AG08395 (cell line): ENCODE measurements at regions not wholly inside any gene's neighbourhood (a gene's known extent, or its start where the extent isn't known, plus 50 kb on each side); places are given as distances from the start of the nearest gene placed in this dataset.

Source experiments
- DNase-seq: peaks from one replicate; pipeline ENCODE4 v3.0.0; 2012; ENCODE audit warnings: mixed read lengths, low spot score

DNA sequence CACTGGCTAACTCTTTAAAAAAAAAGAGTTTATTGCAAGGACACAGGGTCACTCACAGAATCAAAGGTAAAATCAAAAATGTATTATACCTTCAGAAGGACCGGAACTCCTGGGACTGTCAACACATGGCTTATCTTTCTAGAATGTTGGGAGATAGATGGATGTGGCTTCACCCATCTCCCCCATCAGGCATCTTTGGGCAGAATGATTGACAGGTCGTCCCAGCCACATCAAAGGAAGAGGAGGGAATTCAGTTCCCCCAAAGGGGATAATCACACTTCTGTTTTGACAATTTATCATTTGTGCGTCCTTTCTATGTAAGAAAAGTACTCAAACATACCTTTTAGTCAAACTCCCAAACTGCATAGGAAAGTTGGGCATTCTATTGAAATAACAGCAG, 228.6 kb upstream of the CDH5 start:
- no peak for DNase-seq

DNA sequence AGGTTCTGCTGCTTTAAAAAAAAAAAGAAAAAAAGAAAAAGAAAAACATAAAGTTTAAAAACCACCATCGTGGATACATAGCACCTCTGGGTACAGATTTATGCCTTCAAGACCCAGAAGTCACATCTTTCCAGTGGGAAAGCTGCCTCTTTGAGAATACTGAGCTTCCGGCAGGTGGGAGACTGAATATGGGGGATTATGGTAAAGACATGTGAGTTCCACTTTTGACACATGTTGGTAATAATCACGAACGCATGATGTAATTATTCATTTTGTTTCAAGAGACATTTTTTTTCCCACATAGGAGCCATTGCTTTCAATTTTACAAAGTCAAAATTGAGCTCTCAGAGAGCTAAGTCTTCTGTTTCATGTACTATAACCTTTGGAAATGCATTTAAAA, 229.7 kb upstream of the CDH5 start:
- no peak for DNase-seq

GRCh38 chr16:66135838-66136237, 230.7 kb upstream of the CDH5 start:
- DNase-seq, result no peak

DNA sequence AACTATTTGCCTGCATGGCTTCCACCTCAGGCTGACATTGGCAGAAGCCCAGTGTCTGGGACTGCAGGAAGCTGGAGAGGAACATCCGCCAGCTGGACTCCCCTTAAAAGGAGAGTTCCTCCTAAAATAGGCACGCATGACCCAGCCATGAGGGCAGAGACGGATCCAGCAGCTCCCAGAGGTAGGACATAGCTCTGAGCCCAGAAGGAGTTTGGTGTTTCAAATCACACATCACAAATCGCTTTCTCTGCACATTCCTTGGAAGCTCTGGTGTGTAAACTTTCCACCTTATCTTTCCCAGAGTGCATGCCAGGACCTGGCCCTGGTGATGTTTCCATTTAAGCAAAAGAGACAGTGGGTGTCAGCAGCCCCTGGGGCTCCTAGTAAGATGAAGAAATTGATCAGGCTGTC, 231.1 kb upstream of the CDH5 start:
- DNase-seq, result peak; percentile 51

GRCh38 chr16:66134875-66135274, 231.6 kb upstream of the CDH5 start:
- DNase-seq, result no peak

- DNase-seq, result no peak
Observed at GRCh38 chr16:66133643-66134338, 232.7 kb upstream of the CDH5 start.

- no peak for DNase-seq
Observed at GRCh38 chr16:66131895-66132294, 234.6 kb upstream of the CDH5 start.

- DNase-seq, result no peak
Observed at GRCh38 chr16:66131156-66131807, 235.2 kb upstream of the CDH5 start.

- peak; percentile 81 for DNase-seq
Observed at GRCh38 chr16:66130296-66130905, 236.1 kb upstream of the CDH5 start.

DNA sequence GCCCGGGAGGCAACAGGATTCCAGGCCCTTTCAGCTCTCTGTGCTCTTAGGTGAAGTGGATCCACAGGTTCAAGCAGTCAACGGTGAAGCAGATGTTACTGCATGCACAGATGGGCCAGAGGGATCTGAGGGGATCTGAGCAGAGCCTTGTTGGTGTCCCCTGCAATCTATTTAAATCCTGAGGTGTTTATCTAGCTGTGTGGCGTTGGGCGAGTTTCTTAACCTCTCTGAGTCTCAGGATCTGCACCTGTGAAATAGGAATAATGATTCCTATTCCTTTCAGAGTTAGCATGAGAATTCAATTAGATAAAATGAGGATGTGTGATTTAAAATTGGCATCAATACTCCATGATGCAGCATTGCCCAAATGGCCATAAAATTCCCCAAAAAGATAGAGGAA, 237.3 kb upstream of the CDH5 start:
- no peak for DNase-seq

- DNase-seq, result peak; percentile 27
Observed at GRCh38 chr16:66128371-66128770, 238.1 kb upstream of the CDH5 start.

GRCh38 chr16:66127459-66128370, 238.8 kb upstream of the CDH5 start:
- DNase-seq, result no peak

- DNase-seq, result no peak
Observed at GRCh38 chr16:66121466-66121865, 245.0 kb upstream of the CDH5 start.

- DNase-seq, result no peak
Observed at GRCh38 chr16:66120656-66121055, 245.8 kb upstream of the CDH5 start.

DNA sequence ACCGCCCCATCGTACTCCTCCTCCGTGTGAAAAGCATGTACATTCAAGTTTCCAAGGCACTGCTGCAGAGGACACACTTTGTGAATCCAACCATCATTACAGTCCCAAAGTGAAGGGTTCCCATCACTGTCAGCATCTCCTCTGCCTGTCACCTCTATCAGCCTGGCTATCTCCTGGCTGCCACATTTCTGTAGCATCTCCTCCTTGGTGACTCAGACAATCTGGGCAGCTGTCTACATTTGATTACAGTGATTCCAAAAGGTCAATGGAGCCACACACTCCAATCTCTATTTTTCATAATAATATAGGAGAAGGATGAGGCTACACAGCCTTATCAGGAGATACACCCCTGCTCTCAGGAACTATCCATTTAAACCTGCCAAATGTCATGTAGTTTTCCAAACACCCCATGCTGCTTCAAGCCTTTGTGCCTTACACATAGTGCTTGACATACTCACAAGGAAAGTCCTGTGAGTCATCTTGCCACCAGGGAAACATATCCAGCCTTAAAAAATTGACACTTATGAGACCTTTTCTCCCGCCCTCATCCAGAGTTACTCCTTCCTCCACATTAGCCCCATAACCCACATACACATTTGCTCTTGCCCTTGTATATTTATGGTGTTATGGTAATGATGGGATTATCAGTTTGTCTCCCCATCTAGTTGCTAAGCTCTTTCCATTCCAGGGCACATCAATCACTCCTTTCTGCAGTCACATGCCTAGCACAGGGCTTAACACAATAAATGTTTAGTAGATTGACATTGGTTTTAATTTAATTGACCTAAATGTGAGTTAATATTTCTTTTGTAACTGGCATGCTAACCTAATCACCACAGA, 250.1 kb upstream of the CDH5 start:
- DNase-seq, result peak; percentile 53

DNA sequence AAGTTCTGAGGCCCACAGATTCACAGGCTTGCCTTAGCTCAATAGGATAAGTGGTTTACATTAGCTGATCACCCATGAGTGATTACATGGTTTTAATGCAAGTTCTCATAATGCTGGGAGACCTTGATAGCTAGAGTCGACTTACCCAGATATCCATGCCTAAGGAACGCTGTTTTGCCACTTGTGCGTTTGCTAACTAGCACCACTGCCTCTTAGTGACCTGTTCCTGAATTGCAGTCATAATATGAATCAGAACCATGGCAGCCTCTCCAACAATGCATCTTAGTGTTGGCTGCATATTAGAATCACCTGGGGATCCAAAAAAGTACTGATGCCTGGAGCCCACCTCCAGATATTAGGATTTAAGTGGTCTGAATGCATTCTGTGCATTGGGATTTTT, 251.1 kb upstream of the CDH5 start:
- DNase-seq, result no peak

- no peak for DNase-seq
Observed at GRCh38 chr16:66113223-66113622, 253.3 kb upstream of the CDH5 start.

DNA sequence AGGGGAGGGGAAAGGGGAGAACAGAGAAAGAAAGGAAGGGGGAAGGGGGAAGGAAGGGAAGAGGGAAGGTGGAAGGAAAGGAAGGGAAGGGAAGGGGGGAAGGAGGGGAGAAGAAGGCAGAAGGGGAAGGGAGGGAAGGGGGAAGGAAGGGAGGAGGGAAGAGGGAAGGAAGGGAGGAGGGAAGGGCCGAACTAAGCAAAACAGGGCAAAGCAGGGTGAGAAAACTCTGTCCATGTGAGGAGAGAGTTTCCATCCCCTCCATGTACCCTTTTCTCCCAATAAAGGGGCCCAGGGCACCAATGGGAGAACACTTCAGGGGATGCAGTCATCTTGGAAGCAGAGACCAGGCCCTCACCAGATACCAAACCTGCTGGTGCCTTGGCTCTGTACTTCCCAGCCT, 256.8 kb upstream of the CDH5 start:
- no peak for DNase-seq

GRCh38 chr16:66107661-66108060, 258.8 kb upstream of the CDH5 start:
- peak; percentile 78 for DNase-seq

DNA sequence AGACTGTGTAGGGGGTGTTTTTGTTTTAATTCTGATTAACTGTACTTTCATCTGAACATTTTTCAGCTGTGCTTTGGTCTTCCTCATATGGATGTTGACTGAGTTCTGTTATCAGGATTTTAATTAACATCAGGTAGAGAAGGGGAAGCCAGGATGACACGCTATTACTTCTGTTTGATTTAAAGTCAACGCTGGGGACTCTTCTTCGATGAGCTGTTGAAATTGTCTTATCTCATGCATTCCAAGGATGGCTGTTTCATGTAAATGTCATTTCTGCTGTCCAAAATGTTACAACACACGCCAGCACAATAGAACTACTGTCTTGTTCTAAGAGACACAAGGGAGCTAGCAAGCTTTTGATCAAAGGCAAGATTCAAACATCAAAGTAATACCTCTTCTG, 263.3 kb upstream of the CDH5 start:
- DNase-seq, result no peak

DNA sequence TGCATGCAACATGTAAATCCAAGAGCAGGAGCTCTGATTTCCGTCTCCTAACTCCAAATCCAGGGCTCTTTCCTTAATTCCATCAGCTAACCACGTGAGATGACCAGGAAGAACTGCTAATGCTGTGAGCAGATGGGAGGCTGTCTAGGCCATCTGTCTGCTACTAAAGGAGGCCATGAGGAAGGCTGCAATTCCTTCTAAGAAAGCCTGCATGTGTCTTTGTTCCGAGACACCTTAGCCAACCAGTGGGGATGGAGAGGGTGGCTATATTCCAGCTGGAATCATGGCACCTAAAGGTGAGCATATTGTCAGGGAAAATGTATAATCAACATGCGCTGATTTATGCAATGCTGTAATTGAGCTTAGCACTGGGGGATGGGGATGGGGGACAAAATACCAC, 267.2 kb upstream of the CDH5 start:
- DNase-seq, result no peak

DNA sequence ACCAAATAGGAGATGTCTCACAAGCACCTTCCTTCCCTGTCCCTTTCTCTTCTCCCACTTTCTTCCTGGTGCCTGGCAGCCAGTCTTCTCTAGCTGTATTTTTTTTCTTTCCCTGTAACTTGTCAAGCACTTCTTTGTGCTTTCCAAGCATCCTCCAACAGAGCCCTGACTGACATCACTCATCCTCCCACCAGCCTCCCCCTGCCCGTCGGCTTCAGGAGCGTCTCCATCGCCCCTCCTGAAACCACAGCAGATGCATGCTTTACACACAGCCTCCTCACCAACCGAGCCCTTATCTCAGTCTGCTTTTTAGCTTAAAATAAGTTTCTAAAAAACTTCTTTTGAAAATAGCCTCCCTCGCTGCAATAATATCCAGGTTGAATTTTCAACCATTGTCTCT, 268.7 kb upstream of the CDH5 start:
- no peak for DNase-seq
